ENCODE measurements at regions not wholly inside any gene's neighbourhood (a gene's known extent, or its start where the extent isn't known, plus 50 kb on each side); places are given as distances from the start of the nearest gene placed in this dataset.

- no peak for DNase-seq
Observed at GRCh38 chr3:21132896-21133295, 618.1 kb downstream of the ZNF385D start.

GRCh38 chr3:21120826-21121225, 630.2 kb downstream of the ZNF385D start:
- DNase-seq: no peak

DNA sequence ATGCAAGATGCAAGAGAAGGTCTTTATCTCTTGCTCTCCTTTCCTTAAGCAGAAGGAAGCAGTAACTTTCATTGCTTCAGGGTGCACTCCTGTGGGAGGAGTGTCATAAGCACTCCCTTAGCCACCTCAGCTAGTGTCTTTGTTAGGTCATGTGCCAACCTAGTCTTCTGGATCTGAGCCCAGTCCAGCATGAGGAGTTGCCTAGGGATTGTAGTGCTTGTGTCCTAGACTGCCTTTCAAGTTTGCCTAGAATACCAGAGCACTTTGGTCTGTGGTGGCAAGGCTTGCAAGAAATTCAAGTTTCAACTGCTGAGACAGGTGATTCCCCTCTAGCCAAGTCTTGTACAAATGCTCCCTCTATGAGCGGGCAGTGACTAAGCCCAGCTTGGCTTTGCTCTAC, 633.6 kb downstream of the ZNF385D start:
- no peak for DNase-seq

- no peak for DNase-seq
Observed at GRCh38 chr3:21109056-21109455, 642.0 kb downstream of the ZNF385D start.

GRCh38 chr3:21105784-21106183, 645.2 kb downstream of the ZNF385D start:
- DNase-seq: no peak

GRCh38 chr3:21100656-21101359, 650.2 kb downstream of the ZNF385D start:
- no peak for DNase-seq

DNA sequence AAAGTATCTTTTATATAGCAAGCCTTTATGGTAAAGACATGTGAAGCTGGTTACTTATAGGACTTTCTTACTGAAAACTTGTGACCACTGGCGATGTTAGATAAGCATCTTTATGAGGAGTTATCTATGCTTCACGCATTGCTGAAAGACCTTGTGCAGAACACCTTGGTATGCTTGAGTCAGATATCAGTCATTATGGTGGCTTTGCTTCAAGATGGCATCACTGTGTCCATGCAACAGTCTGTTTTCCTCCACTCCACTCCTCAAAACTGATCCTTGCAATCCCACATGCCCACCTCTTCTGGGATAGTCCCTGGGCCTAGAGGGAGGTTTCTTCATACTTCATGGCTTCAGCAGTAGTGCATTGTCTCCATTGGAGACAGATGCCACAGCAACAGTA, 656.3 kb downstream of the ZNF385D start:
- no peak for DNase-seq

DNA sequence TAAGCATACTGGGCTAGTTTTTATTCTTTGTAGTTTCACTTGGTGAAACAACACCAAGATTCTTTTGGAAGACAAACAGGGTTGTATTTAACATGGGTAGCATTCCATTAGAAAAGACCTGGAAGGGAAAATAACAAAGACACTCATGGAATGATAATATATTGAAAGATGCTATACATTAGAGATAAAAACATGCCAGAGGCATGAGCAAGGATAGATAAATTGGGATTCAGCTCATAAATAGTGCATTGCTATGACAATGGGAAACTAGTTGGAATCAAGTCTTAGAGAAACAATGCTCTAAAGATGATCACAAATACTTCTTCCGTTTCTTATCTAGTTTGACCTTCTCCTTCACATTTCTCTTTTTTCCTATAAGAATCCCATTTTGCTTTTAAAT, 677.4 kb downstream of the ZNF385D start:
- no peak for DNase-seq

DNA sequence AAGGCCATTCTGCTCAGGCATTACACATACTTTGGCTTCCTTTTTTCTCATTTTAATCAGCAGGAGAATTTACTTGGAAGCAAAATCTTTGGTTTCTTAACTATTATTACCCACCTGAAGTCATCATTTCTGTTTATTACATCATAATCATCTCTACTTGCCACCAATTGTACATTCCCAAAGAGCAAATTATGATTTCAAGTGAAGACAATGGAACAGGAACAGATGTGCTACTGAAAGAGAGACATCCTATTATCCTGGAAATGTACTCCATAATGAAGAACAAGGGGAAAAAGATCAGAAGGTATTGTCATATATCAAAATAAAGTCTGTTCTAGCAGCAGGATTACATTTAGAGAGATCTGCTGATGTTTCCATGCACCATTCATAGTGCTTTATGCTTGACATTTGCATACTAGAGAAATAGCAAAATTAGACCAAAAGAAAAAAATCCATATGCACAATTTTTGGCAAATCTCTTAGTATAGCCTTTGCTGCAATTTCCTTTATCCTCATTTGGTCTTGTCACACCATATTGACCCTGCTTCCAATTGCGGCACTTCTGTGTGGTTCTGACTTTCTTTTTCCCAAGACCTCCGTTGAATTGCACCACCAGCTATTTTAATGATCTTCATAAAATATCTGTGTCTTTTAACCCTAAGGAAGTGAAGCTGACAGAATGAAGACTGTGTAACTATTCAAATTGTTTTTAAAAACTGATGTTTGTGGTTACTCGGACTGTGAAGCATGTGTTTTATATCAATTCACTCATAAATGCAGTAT, 683.8 kb downstream of the ZNF385D start:
- DNase-seq: no peak

DNA sequence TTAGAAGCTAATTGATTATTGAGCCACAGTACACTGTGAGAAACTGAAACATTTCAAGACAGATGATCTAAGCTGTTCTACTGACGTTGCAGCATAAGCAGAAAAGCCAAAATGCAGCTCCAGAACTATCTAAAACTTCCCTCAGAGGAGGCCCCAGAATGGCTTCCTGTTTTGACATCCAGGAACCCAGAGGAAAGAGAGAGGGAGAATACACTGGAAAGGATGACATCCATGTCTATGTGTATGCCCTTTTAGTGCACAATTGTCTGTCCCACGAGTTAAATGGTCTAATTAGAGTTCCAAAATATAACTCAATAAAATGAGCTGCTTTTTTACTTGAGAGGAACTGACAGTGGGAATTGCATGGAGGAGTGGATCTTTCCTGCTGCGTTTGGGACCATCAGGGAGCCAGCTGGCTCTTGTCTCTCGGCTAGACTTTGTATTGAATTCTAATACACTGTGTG, 688.1 kb downstream of the ZNF385D start:
- no peak for DNase-seq

DNA sequence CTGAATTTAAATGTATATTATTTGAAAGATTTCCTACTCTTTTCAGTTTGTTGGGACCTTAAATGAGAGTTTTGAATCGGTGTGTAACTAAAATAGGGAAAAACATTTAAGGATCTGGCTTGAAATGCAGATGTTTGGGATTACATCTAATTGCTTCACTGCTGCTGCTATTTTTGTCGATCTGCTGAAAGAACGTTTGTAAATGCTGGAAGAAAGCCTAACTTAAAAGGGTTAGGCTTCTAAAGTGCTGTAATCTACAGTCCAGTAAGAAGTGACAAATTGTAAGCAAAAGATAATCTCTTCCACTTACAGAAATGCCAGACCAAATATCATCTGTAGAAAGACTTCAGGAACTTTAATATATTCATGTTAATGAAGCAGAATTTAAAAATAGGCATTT, 691.6 kb downstream of the ZNF385D start:
- DNase-seq: no peak

DNA sequence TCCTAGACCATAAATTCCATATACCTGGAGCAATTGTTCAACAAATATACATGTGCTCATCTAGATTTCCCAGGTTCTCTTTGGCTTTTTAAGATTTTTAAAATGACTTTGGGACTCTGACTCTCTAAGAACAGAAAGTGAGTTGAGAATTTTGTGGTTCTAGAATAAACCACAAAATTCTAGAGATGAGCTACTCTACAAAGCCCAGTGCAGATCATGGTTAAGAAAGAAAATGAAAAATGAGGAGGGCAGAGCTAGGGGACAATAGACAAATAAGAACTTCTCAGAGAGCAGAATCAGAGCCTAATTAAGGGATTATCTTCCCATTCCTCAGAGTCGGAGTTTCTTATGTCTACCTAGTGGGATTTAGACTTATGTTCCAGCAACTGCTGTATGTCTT, 694.7 kb downstream of the ZNF385D start:
- DNase-seq: no peak

DNA sequence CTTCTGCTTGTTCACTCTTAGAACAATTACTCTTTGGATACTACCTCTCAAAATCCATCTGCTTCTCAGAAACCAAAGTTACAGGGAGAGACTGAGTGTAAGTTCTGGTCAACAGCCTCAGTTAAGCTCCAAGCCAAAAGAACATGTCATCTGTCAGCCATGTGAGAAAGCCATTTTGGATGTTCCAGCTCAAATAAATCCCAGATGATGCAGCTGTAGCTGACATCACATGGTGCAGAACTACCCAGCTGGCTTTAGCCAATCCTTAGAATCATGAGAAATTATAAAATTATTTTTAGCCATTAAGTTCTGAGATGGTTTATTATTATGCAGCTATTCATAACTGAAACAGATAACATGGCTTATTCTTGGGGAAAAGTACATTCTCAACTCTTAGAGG, 696.0 kb downstream of the ZNF385D start:
- DNase-seq: no peak

DNA sequence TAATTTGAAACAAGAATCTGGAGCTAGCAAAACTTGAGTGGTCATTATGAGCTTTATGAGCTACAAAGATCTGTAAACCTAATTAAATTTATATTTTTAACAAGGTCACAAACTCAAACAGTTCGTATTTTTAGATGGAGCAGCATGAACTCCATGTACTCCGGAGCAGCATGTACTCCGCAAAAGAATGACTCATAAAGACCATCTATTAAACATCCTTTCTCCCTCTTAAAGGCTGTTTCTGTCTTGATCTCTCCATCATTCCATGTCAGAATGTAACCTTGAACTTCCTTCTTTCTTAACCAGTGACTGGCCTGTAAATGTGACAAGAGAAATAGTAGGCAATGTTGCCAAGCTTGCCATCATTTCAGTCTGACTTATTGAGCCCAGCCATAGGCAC, 696.9 kb downstream of the ZNF385D start:
- DNase-seq: no peak

DNA sequence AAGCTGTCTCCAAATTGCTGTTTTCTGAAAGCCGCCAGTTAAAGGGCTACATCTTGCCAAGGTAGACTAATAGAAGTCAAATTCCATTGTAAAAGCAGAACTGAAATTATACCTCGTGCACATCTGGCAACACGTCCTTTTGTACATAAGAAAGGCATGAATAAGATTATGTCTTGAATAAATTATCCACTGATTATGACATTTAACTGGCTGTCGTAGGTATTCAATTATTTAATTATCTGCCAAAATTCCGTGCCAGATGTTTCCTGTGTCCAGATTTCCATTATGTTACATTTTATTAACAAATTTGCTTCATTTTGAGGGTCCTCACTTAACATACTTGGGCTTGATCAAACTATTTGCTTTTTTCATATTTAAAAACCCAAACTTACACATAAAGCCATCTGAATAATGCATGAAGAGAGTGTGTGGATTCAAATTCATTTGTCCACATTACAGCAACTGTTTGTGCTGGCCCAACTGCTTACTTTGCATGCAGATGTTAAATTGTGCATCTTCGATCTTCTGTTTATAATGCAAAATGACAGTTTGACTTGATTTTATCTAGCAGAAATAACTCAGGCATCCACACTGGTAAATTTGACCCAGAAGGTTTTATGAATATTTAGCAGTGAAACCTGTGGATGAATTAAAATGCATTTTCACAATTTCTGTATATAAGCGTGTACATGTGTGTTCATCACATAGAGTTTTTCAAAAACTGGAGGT, 701.5 kb downstream of the ZNF385D start:
- no peak for DNase-seq

- no peak for DNase-seq
Observed at GRCh38 chr3:21043139-21043538, 707.9 kb downstream of the ZNF385D start.

GRCh38 chr3:21042184-21042583, 708.8 kb downstream of the ZNF385D start:
- no peak for DNase-seq

DNA sequence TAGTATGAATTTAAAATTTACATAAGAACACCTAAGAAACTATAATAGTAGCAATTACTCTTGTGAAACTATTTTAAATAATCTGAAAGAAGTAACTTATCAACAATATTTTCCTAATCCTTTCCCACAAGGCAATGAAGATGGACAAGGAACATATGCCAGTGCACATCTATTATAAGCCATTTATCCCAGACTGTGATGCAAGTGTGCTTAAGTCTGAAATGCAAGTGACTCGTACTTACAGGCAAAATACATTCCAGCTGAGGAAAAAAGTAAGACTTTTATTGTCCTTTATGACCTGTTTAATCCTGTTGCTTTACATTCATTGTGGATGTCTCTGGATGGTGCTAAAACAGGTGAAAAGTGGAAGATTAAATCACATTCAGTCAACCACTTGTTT, 709.4 kb downstream of the ZNF385D start:
- DNase-seq: no peak

DNA sequence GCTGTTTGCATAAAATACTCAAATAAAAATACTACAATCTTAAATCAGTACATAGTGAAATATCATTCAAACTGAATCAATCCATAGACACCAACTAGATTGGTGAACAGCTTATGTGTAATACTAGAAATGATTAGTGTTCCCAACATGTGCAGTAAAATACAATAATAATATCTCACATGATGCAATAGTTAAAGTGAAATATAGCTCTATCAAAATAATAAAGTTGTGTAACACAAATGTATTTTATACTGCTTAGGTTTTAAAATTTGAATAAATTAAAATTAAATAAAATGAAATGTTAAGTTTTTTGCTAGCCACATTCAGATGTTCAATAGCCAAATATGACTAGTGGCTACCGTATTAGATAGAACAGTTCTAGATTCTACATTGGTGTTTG, 714.1 kb downstream of the ZNF385D start:
- DNase-seq: no peak

GRCh38 chr3:21028412-21028811, 722.6 kb downstream of the ZNF385D start:
- DNase-seq: no peak

DNA sequence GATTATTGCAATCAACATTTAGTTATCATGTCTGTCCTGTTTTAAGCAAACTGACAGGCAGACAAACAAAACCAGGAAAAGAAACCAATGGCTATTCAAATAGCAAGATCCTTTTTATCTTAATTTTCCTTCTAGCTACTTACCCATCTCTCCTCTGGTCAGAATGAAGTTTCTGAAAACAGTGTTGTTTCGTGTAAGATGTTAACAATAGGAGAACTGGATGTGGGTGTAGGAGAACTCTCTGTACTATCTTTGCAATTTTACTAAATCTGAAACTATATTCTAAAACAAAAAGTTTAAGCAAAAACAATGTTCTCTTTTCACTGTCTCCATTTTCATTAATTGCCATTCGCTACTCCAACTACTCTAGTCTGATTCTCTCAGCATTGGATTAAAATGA, 726.4 kb downstream of the ZNF385D start:
- no peak for DNase-seq

- DNase-seq: no peak
Observed at GRCh38 chr3:21020681-21021080, 730.3 kb downstream of the ZNF385D start.

GRCh38 chr3:21020043-21020442, 731.0 kb downstream of the ZNF385D start:
- no peak for DNase-seq
